Vagina (tissue), 2 donors: ENCODE measurements at regions not wholly inside any gene's neighbourhood (a gene's known extent, or its start where the extent isn't known, plus 50 kb on each side); places are given as distances from the start of the nearest gene placed in this dataset.

ENCODE experiments used
- POLR2A ChIP-seq, 2 donors: fragments of 450-650 bp; IDR thresholded peaks; one replicate each; pipeline ENCODE4 v1.6.1; 2017; ENCODE audit warnings: antibody characterized with exemption in 2 of 2, mild to moderate bottlenecking in 2 of 2, moderate library complexity in 2 of 2
- TF ChIP-seq, protein P1 (sequence below), 3 experiments: fragments of 450-650 bp in 2 of 3; fragments of 200-600 bp in 1 of 3; sonication (generic) in 1 of 3; IDR thresholded peaks; one replicate each; pipeline ENCODE4 v1.5.1; 2017 to 2019; ENCODE audit warnings: antibody characterized with exemption in 3 of 3, mild to moderate bottlenecking in 2 of 3, moderate library complexity in 2 of 3

GRCh38 chr12:58369576-58369975 lies 428.2 kb downstream of the ATP23 start:
- TF ChIP-seq, protein P1, sequence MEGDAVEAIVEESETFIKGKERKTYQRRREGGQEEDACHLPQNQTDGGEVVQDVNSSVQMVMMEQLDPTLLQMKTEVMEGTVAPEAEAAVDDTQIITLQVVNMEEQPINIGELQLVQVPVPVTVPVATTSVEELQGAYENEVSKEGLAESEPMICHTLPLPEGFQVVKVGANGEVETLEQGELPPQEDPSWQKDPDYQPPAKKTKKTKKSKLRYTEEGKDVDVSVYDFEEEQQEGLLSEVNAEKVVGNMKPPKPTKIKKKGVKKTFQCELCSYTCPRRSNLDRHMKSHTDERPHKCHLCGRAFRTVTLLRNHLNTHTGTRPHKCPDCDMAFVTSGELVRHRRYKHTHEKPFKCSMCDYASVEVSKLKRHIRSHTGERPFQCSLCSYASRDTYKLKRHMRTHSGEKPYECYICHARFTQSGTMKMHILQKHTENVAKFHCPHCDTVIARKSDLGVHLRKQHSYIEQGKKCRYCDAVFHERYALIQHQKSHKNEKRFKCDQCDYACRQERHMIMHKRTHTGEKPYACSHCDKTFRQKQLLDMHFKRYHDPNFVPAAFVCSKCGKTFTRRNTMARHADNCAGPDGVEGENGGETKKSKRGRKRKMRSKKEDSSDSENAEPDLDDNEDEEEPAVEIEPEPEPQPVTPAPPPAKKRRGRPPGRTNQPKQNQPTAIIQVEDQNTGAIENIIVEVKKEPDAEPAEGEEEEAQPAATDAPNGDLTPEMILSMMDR (IDR thresholded peaks at IDR 0.05) = no peak
- TF ChIP-seq POLR2A (IDR thresholded peaks at IDR 0.05) = no peak
